HEK293 (cell line): ENCODE measurements at regions not wholly inside any gene's neighbourhood (a gene's known extent, or its start where the extent isn't known, plus 50 kb on each side); places are given as distances from the start of the nearest gene placed in this dataset.

Experiments
- CTCF ChIA-PET: fragments of 350-600 bp; formaldehyde crosslinking; extraction: SDS; loops from one replicate; lab custom pipeline; 2021; ENCODE audit warnings: antibody characterized with exemption; lab: Yijun Ruan, JAX
- POLR2A ChIA-PET: fragments of 300-600 bp; formaldehyde crosslinking; extraction: SDS; loops from one replicate; lab custom pipeline; 2020; ENCODE audit warnings: antibody characterized with exemption, inconsistent platforms; lab: Yijun Ruan, JAX
- H3K27ac ChIP-seq: fragments of 200-500 bp; sonication (Bioruptor generic); 2 replicates; pipeline ENCODE4 v1.5.1; 2014; ENCODE audit warnings: low read depth, low read length, control low read depth, inconsistent platforms; ENCODE audit errors: extremely low read depth
- H3K36me3 ChIP-seq, 2 experiments: fragments of 200-500 bp in 1 of 2; sonication (Bioruptor generic) in 1 of 2; 1 replicate in 1 of 2; 2 replicates in 1 of 2; pipeline ENCODE4 v1.5.1; 2014 to 2017; ENCODE audit warnings: inconsistent platforms in 2 of 2, low read length in 2 of 2; ENCODE audit not compliant: control insufficient read depth in 2 of 2, insufficient read depth in 1 of 2
- H3K4me1 ChIP-seq: fragments of 200-500 bp; sonication (Bioruptor generic); 2 replicates; pipeline ENCODE4 v1.5.1; 2014; ENCODE audit warnings: mild to moderate bottlenecking, low read length, inconsistent platforms; ENCODE audit not compliant: control insufficient read depth, insufficient read depth
- H3K4me3 ChIP-seq: 2 replicates; pipeline ENCODE4 v1.5.1; 2011; ENCODE audit warnings: low read depth, mild to moderate bottlenecking, control low read depth, low read length, moderate library complexity
- H3K9me3 ChIP-seq: fragments of 200-500 bp; sonication (Bioruptor generic); 2 replicates; pipeline ENCODE4 v1.5.1; 2014; ENCODE audit warnings: low read depth, low read length, inconsistent platforms; ENCODE audit not compliant: control insufficient read depth, insufficient read depth
- EGR2 ChIP-seq: fragments of 450-650 bp; formaldehyde crosslinking; IDR thresholded peaks from 2 replicates; pipeline ENCODE4 v1.5.1; 2016; ENCODE audit warnings: low read depth, missing biosample characterization, missing genetic modification characterization
- GLI4 ChIP-seq: fragments of 450-650 bp; formaldehyde crosslinking; IDR thresholded peaks from 2 replicates; pipeline ENCODE4 v1.5.1; 2016; ENCODE audit warnings: missing biosample characterization, missing genetic modification characterization
- MYNN ChIP-seq: fragments of 450-650 bp; formaldehyde crosslinking; IDR thresholded peaks from 2 replicates; pipeline ENCODE4 v1.5.1; 2016; ENCODE audit warnings: missing biosample characterization, missing genetic modification characterization, borderline replicate concordance
- TCF7L2 ChIP-seq: IDR thresholded peaks from 2 replicates; pipeline ENCODE4 v1.6.1; 2011; ENCODE audit warnings: low read depth, mild to moderate bottlenecking, inconsistent platforms, low read length, moderate library complexity, borderline replicate concordance
- YY2 ChIP-seq: fragments of 450-650 bp; formaldehyde crosslinking; IDR thresholded peaks from 2 replicates; pipeline ENCODE4 v1.5.1; 2016; ENCODE audit warnings: missing biosample characterization, missing genetic modification characterization
- ZBTB48 ChIP-seq: fragments of 450-650 bp; formaldehyde crosslinking; IDR thresholded peaks from 2 replicates; pipeline ENCODE4 v1.5.1; 2016; ENCODE audit warnings: missing biosample characterization, missing genetic modification characterization
- ZFHX2 ChIP-seq: fragments of 450-650 bp; formaldehyde crosslinking; conservative IDR thresholded peaks from 2 replicates; pipeline ENCODE4 v1.5.1; 2016; ENCODE audit warnings: missing biosample characterization, missing genetic modification characterization
- ZNF324 ChIP-seq: fragments of 450-650 bp; formaldehyde crosslinking; IDR thresholded peaks from 2 replicates; pipeline ENCODE4 v1.5.1; 2016; ENCODE audit warnings: missing biosample characterization, missing genetic modification characterization
- ZNF585B ChIP-seq: fragments of 450-650 bp; formaldehyde crosslinking; IDR thresholded peaks from 2 replicates; pipeline ENCODE4 v1.5.1; 2016; ENCODE audit warnings: missing biosample characterization, missing genetic modification characterization
- ZNF596 ChIP-seq: fragments of 450-650 bp; IDR thresholded peaks from 2 replicates; pipeline ENCODE4 v1.5.0; 2018; ENCODE audit warnings: missing biosample characterization, mild to moderate bottlenecking, missing genetic modification characterization, moderate library complexity
- ZNF629 ChIP-seq: fragments of 450-650 bp; formaldehyde crosslinking; IDR thresholded peaks from 2 replicates; pipeline ENCODE4 v1.5.1; 2017; ENCODE audit warnings: missing biosample characterization, missing genetic modification characterization
- ZNF701 ChIP-seq: fragments of 450-650 bp; formaldehyde crosslinking; IDR thresholded peaks from 2 replicates; pipeline ENCODE4 v1.5.1; 2016; ENCODE audit warnings: missing biosample characterization, missing genetic modification characterization
- TF ChIP-seq, protein P1 (sequence below): fragments of 450-650 bp; formaldehyde crosslinking; IDR thresholded peaks from 2 replicates; pipeline ENCODE4 v1.5.1; 2017; ENCODE audit warnings: missing biosample characterization, missing genetic modification characterization
- TF ChIP-seq, protein P2 (sequence below): fragments of 450-650 bp; formaldehyde crosslinking; IDR thresholded peaks from 2 replicates; pipeline ENCODE4 v1.5.1; 2016; ENCODE audit warnings: missing biosample characterization, missing genetic modification characterization
- TF ChIP-seq, protein P3 (sequence below): fragments of 450-650 bp; formaldehyde crosslinking; IDR thresholded peaks from 2 replicates; pipeline ENCODE4 v1.5.1; 2017; ENCODE audit warnings: missing biosample characterization, missing genetic modification characterization
- TF ChIP-seq, protein P4 (sequence below): fragments of 450-650 bp; formaldehyde crosslinking; optimal IDR thresholded peaks from 2 replicates; pipeline ENCODE3; 2016; ENCODE audit warnings: missing biosample characterization, mild to moderate bottlenecking, missing genetic modification characterization
- TF ChIP-seq, protein P5 (sequence below): fragments of 450-650 bp; formaldehyde crosslinking; IDR thresholded peaks from 2 replicates; pipeline ENCODE4 v1.5.1; 2016; ENCODE audit warnings: missing biosample characterization, missing genetic modification characterization

DNA sequence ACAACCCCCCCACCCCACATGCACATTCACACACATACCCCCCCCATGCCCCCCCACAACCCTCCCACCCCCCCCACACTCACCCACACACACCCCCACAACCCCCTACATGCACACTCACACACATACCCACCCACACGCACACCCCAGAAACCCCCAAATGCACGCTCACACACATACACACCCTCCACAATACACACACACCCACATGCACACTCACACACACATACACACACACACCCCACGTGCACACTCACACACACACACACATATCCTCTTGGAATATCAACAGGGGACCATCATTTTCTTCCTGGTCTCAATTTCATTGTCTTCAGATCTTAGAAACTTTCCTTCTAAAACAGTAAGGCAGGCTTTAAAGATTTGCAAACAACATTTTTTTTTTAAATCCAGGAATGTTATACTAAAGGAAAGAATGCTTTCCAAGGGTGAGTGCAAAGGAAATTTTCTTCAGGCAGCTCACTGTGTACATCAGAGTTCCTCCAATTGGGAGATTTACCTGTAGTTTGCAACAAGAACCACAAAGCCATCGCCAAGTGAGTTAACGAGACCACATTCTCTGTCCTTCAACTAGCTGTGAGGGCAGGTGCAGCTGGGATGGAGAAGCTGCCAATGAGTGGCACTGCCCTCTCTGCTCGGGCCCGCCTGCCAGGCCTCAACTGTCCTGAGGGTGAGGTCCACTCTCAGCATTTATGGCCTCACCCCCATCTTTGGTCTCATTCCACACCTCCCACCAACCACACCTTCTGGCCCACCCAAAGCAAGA lies 53.0 kb downstream of the MRPL57 start:
- H3K36me3 ChIP-seq: no peaks in the 10 kb centered on the region
- H3K9me3 ChIP-seq: no peaks in the 10 kb centered on the region
- TF ChIP-seq YY2 (tag by site-specific recombination) (no peak), EGR2 (tag by site-specific recombination) (peak; percentile 87), ZNF585B (tag by site-specific recombination) (no peak), ZFHX2 (peak; percentile 92), ZNF596 (tag by site-specific recombination) (no peak), ZNF629 (tag by site-specific recombination) (no peak)
- TF ChIP-seq, protein P1, sequence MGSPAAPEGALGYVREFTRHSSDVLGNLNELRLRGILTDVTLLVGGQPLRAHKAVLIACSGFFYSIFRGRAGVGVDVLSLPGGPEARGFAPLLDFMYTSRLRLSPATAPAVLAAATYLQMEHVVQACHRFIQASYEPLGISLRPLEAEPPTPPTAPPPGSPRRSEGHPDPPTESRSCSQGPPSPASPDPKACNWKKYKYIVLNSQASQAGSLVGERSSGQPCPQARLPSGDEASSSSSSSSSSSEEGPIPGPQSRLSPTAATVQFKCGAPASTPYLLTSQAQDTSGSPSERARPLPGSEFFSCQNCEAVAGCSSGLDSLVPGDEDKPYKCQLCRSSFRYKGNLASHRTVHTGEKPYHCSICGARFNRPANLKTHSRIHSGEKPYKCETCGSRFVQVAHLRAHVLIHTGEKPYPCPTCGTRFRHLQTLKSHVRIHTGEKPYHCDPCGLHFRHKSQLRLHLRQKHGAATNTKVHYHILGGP (tag by site-specific recombination): no peak
- TF ChIP-seq, protein P2, sequence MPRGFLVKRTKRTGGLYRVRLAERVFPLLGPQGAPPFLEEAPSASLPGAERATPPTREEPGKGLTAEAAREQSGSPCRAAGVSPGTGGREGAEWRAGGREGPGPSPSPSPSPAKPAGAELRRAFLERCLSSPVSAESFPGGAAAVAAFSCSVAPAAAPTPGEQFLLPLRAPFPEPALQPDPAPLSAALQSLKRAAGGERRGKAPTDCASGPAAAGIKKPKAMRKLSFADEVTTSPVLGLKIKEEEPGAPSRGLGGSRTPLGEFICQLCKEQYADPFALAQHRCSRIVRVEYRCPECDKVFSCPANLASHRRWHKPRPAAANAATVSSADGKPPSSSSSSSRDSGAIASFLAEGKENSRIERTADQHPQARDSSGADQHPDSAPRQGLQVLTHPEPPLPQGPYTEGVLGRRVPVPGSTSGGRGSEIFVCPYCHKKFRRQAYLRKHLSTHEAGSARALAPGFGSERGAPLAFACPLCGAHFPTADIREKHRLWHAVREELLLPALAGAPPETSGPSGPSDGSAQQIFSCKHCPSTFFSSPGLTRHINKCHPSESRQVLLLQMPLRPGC (tag by site-specific recombination): no peak
- TF ChIP-seq, all 188 proteins: peak for 2
- Histone ChIP-seq H3K4me1 (no peaks in the 10 kb centered on the region), H3K4me3 (no peak overlapping the region), H3K27ac (no peak overlapping the region)
- ChIA-PET POLR2A (no interaction called here), CTCF (no interaction called here)

DNA sequence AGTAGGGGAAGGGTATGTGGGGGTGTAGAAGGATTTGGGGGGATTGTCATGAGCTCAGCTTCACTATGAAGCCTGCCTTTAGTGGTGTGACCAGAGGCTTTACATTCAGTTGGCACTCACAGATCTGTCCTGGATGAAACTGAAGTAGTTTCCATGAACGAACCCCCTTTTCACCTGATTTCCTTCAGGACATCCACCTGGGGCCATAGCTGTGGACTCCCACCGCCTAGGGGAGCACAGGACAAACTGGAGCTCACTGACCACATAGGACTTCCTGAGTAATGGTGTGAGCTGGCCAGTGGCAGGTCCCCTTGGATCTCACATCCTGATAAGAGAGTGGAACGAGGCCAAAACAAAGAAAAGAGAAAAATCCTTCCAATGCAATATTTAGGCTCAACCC lies 54.1 kb downstream of the MRPL57 start:
- ChIA-PET POLR2A (no interaction called here), CTCF (interaction anchor here (0.6 kb wide), 1 partner anchor 59 kb away, joined by 3 read pairs; no protein-coding TSS in a partner anchor)
- TF ChIP-seq MYNN (tag by site-specific recombination): no peak
- Histone ChIP-seq H3K4me3 (no peak overlapping the region), H3K27ac (no peak overlapping the region), H3K36me3 (no peaks in the 10 kb centered on the region), H3K4me1 (no peaks in the 10 kb centered on the region), H3K9me3 (no peaks in the 10 kb centered on the region)

DNA sequence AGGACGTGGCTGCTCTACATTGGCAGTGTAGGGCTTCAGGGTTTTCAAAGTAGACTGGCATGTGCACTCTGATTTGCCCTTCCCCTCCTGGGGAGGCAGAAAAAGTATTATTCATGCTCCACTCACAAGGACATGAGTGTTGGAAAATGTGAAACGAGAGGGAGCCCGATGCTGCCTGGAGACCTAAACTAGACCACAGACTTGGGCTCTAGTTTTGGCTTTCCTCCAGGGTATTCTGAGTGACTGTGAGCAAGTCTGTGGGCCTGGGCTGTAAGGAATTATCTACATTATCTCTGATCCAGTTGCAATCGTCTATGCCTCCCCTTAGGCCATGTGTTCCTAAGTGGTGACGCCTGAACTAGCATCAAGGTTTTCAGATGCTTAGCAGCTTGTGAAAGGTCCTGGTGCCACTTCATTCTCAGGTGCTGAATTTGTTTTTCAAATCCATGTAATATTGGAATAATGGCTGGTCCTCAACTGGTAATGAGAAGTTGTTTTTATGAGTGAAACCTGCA lies 55.0 kb downstream of the MRPL57 start:
- CTCF ChIA-PET: no interaction called here

DNA sequence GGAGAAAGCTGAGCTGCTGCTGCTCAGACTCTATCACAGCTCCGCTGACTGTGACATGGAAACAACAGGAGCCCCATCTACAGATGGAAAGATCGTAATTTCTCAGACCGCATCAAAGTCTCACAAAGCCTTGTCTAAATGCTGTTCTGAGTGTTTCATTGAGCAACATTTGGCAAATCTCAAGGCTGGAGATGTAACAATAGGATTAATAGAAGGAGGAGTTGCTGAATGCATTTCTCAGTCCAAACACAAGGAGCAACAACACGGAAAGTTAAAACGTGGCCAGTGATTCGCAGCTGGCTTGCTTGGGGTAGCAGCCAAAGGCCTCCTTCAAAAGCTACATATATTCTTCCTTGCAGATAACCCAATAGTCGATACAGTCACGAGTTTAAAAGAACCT lies 55.7 kb downstream of the MRPL57 start:
- CTCF ChIA-PET: no interaction called here
- H3K27ac ChIP-seq: no peak overlapping the region
- no peaks in the 10 kb centered on the region for H3K4me1 ChIP-seq
- POLR2A ChIA-PET: no interaction called here
- no peaks in the 10 kb centered on the region for H3K36me3 ChIP-seq
- no peak overlapping the region for H3K4me3 ChIP-seq
- no peaks in the 10 kb centered on the region for H3K9me3 ChIP-seq
- TF ChIP-seq, protein P3, sequence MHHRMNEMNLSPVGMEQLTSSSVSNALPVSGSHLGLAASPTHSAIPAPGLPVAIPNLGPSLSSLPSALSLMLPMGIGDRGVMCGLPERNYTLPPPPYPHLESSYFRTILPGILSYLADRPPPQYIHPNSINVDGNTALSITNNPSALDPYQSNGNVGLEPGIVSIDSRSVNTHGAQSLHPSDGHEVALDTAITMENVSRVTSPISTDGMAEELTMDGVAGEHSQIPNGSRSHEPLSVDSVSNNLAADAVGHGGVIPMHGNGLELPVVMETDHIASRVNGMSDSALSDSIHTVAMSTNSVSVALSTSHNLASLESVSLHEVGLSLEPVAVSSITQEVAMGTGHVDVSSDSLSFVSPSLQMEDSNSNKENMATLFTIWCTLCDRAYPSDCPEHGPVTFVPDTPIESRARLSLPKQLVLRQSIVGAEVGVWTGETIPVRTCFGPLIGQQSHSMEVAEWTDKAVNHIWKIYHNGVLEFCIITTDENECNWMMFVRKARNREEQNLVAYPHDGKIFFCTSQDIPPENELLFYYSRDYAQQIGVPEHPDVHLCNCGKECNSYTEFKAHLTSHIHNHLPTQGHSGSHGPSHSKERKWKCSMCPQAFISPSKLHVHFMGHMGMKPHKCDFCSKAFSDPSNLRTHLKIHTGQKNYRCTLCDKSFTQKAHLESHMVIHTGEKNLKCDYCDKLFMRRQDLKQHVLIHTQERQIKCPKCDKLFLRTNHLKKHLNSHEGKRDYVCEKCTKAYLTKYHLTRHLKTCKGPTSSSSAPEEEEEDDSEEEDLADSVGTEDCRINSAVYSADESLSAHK (tag by site-specific recombination): no peak
- TF ChIP-seq ZBTB48 (tag by site-specific recombination) (no peak), GLI4 (tag by site-specific recombination) (no peak)
- TF ChIP-seq, protein P4, sequence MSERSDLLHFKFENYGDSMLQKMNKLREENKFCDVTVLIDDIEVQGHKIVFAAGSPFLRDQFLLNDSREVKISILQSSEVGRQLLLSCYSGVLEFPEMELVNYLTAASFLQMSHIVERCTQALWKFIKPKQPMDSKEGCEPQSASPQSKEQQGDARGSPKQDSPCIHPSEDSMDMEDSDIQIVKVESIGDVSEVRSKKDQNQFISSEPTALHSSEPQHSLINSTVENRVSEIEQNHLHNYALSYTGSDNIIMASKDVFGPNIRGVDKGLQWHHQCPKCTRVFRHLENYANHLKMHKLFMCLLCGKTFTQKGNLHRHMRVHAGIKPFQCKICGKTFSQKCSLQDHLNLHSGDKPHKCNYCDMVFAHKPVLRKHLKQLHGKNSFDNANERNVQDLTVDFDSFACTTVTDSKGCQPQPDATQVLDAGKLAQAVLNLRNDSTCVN (tag by site-specific recombination): no peak
- TF ChIP-seq, protein P5, sequence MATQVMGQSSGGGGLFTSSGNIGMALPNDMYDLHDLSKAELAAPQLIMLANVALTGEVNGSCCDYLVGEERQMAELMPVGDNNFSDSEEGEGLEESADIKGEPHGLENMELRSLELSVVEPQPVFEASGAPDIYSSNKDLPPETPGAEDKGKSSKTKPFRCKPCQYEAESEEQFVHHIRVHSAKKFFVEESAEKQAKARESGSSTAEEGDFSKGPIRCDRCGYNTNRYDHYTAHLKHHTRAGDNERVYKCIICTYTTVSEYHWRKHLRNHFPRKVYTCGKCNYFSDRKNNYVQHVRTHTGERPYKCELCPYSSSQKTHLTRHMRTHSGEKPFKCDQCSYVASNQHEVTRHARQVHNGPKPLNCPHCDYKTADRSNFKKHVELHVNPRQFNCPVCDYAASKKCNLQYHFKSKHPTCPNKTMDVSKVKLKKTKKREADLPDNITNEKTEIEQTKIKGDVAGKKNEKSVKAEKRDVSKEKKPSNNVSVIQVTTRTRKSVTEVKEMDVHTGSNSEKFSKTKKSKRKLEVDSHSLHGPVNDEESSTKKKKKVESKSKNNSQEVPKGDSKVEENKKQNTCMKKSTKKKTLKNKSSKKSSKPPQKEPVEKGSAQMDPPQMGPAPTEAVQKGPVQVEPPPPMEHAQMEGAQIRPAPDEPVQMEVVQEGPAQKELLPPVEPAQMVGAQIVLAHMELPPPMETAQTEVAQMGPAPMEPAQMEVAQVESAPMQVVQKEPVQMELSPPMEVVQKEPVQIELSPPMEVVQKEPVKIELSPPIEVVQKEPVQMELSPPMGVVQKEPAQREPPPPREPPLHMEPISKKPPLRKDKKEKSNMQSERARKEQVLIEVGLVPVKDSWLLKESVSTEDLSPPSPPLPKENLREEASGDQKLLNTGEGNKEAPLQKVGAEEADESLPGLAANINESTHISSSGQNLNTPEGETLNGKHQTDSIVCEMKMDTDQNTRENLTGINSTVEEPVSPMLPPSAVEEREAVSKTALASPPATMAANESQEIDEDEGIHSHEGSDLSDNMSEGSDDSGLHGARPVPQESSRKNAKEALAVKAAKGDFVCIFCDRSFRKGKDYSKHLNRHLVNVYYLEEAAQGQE (tag by site-specific recombination): no peak

More for the DNA sequence above, 55.0 kb downstream of the MRPL57 start:
- TF ChIP-seq TCF7L2: no peak
- no peak for TF ChIP-seq ZNF596 (tag by site-specific recombination)
- no peak for TF ChIP-seq ZNF701
- no peak for TF ChIP-seq ZNF324
- TF ChIP-seq, all 188 proteins: peak for 0
- no peak overlapping the region for H3K27ac ChIP-seq
- no peaks in the 10 kb centered on the region for H3K9me3 ChIP-seq
- H3K4me3 ChIP-seq: no peak overlapping the region
- POLR2A ChIA-PET: no interaction called here
- H3K36me3 ChIP-seq: no peaks in the 10 kb centered on the region
- no peaks in the 10 kb centered on the region for H3K4me1 ChIP-seq
